HEK293T (cell line): ENCODE measurements at regions not wholly inside any gene's neighbourhood (a gene's known extent, or its start where the extent isn't known, plus 50 kb on each side); places are given as distances from the start of the nearest gene placed in this dataset.

Source experiments
- BHLHE40 ChIP-seq: fragments of 450-650 bp; IDR thresholded peaks from 2 replicates; pipeline ENCODE4 v1.6.1; 2016; ENCODE audit warnings: mild to moderate bottlenecking, moderate library complexity, borderline replicate concordance
- LEF1 ChIP-seq: fragments of 450-650 bp; IDR thresholded peaks from 2 replicates; pipeline ENCODE4 v1.6.1; 2017; ENCODE audit warnings: mild to moderate bottlenecking, borderline replicate concordance
- NFRKB ChIP-seq: fragments of 450-650 bp; IDR thresholded peaks from 2 replicates; pipeline ENCODE4 v1.6.1; 2016; ENCODE audit warnings: mild to moderate bottlenecking, moderate library complexity
- PKNOX1 ChIP-seq: fragments of 450-650 bp; IDR thresholded peaks from 2 replicates; pipeline ENCODE4 v1.6.1; 2016
- SP1 ChIP-seq: fragments of 450-650 bp; IDR thresholded peaks from 2 replicates; pipeline ENCODE4 v1.6.1; 2017
- TARDBP ChIP-seq: fragments of 450-650 bp; IDR thresholded peaks from 2 replicates; pipeline ENCODE4 v1.6.1; 2016
- ZNF384 ChIP-seq: fragments of 450-650 bp; IDR thresholded peaks from 2 replicates; pipeline ENCODE4 v1.6.1; 2016

- TF ChIP-seq TARDBP = no peak
- no peak for TF ChIP-seq SP1
- no peak for TF ChIP-seq LEF1
- no peak for TF ChIP-seq ZNF384
- TF ChIP-seq BHLHE40 = no peak
- TF ChIP-seq PKNOX1 = no peak
- no peak for TF ChIP-seq NFRKB
Measured at GRCh38 chr9:8259028-8259427, 459.4 kb upstream of the DMAC1 start.
